AG10803 (cell line): ENCODE measurements at regions not wholly inside any gene's neighbourhood (a gene's known extent, or its start where the extent isn't known, plus 50 kb on each side); places are given as distances from the start of the nearest gene placed in this dataset.

Experiments used
- DNase-seq: peaks from one replicate; pipeline ENCODE4 v3.0.0; 2010; ENCODE audit warnings: low read depth
- H3K4me3 ChIP-seq: 2 replicates; pipeline ENCODE4 v1.5.1; 2011; ENCODE audit warnings: mild to moderate bottlenecking, low read length, control low read depth
- TF ChIP-seq, protein P1 (sequence below): conservative IDR thresholded peaks from 2 replicates; pipeline ENCODE4 v1.5.1; 2011; ENCODE audit warnings: mild to moderate bottlenecking, low read length, control low read depth, inconsistent platforms

DNA sequence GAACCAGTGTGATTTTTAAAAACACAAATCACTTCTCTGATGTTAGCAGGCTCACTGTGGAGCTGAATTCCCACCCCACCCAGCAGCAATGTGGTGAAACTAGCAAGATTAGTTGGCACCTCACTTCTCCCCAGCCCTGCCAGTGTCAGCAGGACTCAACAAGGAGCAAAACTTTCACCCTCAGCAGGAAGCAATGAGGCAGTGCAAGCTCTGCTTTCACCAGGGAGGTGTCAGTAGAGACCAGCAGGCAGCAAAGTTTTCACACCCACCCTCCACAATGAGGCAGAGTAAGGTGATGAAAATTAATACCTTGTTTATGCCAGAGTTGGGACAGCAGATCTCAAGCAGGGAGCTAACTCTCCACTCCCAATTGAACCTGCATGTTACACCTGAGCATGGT, 565.0 kb downstream of the CETN3 start:
- H3K4me3 ChIP-seq: no peak overlapping the region
- DNase-seq: no peak
- TF ChIP-seq, protein P1, sequence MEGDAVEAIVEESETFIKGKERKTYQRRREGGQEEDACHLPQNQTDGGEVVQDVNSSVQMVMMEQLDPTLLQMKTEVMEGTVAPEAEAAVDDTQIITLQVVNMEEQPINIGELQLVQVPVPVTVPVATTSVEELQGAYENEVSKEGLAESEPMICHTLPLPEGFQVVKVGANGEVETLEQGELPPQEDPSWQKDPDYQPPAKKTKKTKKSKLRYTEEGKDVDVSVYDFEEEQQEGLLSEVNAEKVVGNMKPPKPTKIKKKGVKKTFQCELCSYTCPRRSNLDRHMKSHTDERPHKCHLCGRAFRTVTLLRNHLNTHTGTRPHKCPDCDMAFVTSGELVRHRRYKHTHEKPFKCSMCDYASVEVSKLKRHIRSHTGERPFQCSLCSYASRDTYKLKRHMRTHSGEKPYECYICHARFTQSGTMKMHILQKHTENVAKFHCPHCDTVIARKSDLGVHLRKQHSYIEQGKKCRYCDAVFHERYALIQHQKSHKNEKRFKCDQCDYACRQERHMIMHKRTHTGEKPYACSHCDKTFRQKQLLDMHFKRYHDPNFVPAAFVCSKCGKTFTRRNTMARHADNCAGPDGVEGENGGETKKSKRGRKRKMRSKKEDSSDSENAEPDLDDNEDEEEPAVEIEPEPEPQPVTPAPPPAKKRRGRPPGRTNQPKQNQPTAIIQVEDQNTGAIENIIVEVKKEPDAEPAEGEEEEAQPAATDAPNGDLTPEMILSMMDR: no peak

DNA sequence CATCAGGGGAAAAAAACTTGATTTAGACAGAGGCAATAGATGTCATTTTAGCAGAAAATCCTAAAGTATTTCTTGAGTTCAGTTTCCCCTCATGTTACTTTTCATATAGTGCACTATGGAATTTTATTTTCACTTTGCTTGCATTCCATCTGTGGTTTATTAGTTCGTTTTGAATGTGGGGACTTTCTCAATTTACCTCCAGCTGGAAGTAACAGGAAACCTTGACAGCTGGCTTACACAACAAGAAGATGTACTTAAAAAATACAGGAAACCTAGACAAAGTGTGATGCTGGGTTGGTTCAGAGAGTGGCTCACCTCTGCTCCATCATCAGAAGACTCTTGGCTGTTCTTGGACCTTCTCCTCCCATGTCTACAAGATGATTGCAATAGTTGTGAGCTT, 567.0 kb downstream of the CETN3 start:
- TF ChIP-seq, protein P1: no peak
- no peak overlapping the region for H3K4me3 ChIP-seq
- DNase-seq: peak; percentile 8

DNA sequence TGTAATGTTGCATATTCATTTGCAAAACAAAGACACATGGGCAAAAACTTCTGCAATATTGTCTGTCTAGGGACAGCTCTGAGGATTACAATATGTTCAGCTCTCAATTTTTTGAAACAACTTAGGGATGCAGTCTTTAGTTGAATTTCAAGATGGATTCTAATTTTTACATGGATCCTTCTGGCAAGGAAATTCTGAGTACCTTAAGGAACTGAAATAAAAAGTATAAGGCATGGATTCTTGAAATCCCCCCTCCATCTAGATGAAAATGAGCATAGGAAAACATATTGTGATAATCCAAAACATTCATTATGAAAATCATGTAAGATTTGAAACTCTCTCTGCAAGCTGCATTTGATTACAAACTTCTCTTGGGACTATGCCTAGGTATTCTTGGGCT, 568.6 kb downstream of the CETN3 start:
- DNase-seq: no peak
- H3K4me3 ChIP-seq: no peak overlapping the region
- TF ChIP-seq, protein P1: no peak

DNA sequence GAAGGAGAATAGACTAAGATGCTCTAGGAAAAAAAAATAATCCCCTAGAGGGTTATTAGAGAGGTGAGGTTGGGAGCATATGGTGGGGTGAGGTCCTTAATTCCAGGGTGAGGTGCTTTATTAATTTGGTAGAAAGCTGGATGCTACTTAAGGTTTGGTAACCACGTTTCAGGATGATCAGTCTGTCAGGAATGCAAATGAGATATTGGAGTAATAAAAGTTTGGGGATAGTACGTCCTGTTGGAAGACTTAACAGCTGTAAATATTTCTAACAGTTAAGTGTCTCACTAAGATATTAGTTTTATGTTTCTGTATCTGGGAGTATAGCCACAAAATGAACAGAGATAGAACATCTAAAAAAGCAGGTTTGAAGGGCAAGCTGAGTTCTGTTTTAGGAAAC, 578.9 kb downstream of the CETN3 start:
- DNase-seq: peak; percentile 8
- TF ChIP-seq, protein P1: no peak
- no peak overlapping the region for H3K4me3 ChIP-seq

DNA sequence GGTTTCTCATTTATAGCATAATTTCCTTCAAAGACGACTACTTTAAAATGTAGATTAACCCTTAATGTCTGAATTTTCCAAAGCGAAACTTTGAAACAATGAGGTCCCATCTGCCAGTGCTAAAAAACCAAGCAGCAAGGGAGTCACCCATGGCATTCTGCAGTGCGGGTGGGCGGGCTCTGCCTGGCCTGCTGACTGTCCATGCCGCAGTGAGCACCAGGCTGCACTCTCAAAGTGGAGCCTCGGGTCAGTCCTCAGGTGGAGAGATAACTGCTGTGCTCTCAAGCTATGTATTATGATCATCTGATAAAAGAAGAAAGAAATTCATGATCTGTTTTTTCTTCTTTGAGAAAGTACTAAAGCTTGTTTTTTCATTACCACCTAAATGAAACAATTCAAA, 581.6 kb downstream of the CETN3 start:
- H3K4me3 ChIP-seq: no peak overlapping the region
- TF ChIP-seq, protein P1: no peak
- DNase-seq: no peak

DNA sequence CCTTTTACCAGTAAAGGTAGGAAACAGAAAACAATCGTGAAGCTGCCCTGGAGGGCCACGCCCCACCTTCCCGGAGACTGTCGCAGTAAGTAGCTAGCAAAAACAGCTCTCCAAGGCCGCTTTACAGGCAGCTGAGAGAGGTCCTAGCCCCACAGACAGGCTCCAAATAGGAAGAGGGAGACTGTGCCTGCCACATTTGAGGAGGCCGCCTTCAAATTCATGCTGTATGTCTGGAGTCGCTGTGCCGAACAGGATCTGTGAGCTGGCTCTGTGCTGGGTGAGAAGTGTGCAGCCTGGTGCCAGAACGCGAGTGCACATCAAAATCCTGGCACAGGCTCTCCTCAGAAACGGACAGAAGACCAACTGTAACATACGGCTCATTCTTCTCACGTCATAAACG, 582.2 kb downstream of the CETN3 start:
- TF ChIP-seq, protein P1: no peak
- DNase-seq: no peak
- no peak overlapping the region for H3K4me3 ChIP-seq

DNA sequence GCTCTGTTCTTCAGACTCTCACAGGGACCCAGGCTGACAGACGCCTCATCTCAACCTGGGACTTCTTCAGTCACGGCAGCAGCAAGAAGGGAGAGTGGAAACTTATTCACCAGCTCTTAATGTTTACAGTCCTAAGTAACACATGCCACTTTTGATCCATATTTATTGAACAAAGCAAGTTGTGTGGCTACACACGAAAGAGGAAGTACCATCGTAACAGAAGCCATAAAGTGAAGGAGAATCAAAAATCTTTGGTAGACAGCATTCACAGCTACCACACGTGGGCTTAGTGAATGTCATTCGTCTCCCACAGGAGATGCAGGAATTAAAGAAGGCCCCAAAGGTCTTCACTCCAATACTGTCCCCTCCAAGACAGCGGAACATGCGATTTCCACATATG, 582.6 kb downstream of the CETN3 start:
- TF ChIP-seq, protein P1: no peak
- DNase-seq: no peak

More for the DNA sequence above, 582.6 kb downstream of the CETN3 start:
- no peak overlapping the region for H3K4me3 ChIP-seq
